ENCODE measurements at regions not wholly inside any gene's neighbourhood (a gene's known extent, or its start where the extent isn't known, plus 50 kb on each side); places are given as distances from the start of the nearest gene placed in this dataset.

GRCh38 chr2:207236156-207236935, 70.6 kb upstream of the KLF7 start:
- no peak for DNase-seq (ENCODE audit: low spot score)

- no peak for DNase-seq (ENCODE audit: low spot score)
Measured at GRCh38 chr2:207238831-207239701, 73.3 kb upstream of the KLF7 start.

DNA sequence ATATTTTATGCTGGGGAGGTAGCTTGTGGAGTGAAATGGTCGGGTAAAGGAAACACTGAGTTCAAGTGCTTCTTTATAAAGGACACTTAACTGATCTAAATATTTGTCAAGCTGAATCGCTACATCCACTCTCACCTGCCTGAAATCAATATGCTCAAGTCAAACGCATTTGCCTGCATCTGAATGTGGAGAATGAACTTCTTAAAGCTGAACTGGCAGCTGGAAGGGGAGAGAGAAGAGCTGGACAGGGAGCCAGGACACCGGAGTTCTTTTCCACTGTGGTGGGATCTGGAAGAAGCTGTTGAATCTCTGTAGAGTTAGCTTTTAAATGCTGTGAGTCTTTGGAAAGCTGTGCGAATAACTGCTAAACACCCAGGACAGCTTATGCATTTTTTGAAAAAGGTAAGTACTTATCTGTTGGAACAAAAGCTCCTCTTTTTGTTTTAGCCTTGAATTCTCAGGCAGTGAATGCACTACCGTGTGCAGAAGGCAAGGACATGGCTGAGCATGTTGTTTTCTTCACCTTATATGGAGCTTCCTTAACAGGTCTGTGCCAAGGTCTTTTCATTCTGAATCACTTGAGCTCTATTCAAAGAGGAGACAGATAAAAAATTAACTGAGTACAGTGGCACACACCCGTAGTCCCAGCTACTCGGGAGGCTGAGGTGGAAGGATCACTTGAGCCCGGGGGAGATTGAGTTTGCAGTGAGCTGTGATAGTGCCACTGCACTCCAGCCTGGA, 74.2 kb upstream of the KLF7 start:
- DNase-seq (ENCODE audit: low spot score) = no peak

- no peak for DNase-seq (ENCODE audit: low spot score)
Measured at GRCh38 chr2:207240649-207241048, 74.9 kb upstream of the KLF7 start.

DNA sequence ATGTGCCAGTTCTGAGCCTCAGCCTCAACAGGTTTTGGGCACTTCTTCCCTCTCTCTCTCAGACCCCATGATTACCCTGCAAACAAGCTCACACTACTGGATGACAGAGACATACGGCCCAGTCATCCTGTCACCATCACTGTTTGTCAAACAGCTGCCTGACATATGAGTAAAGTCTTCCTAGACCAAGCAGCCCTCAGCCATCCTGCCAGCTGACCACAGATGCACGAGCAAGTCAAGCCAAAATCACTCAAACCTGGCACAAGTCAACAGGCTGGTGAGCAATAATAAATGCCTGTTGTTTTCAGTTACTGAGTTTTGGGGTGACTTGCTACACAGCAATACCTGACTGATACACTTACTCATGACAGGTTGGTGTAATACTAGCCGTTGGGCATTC, 75.5 kb upstream of the KLF7 start:
- DNase-seq (ENCODE audit: low spot score) = no peak

GRCh38 chr2:207243601-207244000, 77.9 kb upstream of the KLF7 start:
- no peak for DNase-seq (ENCODE audit: low spot score)

- DNase-seq (ENCODE audit: low spot score) = no peak
Measured at GRCh38 chr2:207244971-207245925, 79.5 kb upstream of the KLF7 start.

- no peak for DNase-seq (ENCODE audit: low spot score)
Measured at GRCh38 chr2:207248702-207249377, 83.1 kb upstream of the KLF7 start.

DNA sequence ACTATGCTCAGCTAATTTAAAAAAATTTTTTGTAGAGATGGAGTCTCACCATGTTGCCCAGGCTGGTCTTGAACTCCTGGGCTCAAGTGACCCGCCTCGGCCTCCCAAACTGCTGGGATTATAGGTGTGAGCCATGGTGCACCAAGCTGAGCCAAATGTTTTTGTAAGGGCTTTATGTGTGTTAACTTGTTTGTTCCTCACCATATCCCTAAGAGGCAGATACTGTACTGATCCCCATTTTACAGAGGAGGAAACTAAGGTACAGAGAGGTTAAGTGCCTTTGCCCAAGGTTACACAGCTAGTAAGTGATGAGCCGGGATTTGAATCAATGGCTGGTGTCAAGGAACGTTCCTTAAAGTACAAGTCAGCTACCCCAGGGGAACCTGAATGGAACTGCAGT, 85.3 kb upstream of the KLF7 start:
- DNase-seq (ENCODE audit: low spot score) = no peak

GRCh38 chr2:207251573-207252192, 85.9 kb upstream of the KLF7 start:
- no peak for DNase-seq (ENCODE audit: low spot score)

DNA sequence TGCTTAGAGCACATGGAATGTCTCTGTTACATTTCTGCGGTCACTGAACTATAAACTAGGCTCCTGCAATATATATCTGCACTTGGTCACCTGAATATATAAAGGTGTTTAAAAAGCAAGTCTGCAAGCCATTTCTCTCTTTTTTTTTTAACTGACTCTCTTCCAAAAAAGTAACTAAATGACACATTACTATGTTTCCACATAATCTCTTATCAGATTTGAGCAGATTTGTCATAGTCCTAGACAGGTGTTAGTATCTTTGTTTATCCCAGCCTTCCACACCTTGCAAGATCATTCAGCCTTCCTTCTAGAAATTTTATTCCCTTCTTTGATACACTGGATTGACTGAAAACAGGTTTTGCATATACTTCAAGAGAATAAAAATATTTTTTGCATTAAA, 86.7 kb upstream of the KLF7 start:
- DNase-seq (ENCODE audit: low spot score) = no peak

- no peak for DNase-seq (ENCODE audit: low spot score)
Measured at GRCh38 chr2:207252979-207253645, 87.4 kb upstream of the KLF7 start.

- DNase-seq (ENCODE audit: low spot score) = no peak
Measured at GRCh38 chr2:207253666-207254345, 88.1 kb upstream of the KLF7 start.

DNA sequence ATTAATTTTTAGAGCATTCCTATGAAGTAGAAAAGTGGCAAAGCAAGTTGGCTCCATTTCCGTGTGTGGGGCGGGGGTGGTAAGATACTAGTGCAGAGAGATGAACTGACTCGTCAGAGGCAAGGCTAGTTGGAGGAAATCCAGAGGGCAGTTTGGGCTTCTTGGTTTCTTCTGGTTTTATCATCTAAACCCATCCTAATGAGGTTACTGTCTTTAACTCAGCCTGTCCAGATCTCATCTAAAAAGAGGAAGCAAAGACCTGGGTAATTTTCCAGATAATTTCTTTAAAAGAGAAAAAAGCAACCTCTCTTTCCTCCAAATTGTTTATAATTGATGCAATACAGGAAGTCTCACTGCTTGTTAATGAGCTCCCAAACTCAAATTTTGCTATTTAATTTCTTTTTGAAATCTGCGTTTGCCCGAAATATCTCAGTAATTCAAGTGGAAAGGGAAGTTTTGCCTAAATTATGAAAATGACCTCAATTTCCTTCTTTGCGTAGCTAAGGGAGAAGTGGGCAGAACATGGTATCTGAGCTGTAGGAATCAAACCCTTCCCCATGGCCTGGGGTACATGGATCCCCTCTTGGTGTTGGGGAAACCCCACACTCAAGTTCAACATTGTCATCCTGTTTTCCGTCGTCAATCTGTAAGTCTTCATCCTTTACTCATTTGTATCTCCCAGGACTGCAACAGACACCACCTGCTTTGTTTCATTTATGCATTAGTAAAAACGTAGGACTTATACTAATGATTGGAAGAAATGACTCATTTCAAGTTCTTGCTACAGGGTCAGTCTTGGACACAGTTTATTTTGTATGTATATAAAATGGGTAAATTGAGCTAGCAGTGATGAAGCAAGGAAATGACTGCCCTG, 89.1 kb upstream of the KLF7 start:
- DNase-seq (ENCODE audit: low spot score) = no peak

GRCh38 chr2:207255565-207256470, 90.1 kb upstream of the KLF7 start:
- DNase-seq (ENCODE audit: low spot score) = no peak

GRCh38 chr2:207256476-207257207, 90.9 kb upstream of the KLF7 start:
- DNase-seq (ENCODE audit: low spot score) = no peak

All from hematopoietic multipotent progenitor cell treated with erythropoietin and hydrocortisone succinate and interleukin-3 and kit ligand, for 17 days (in vitro differentiated cells).